ENCODE measurements at regions not wholly inside any gene's neighbourhood (a gene's known extent, or its start where the extent isn't known, plus 50 kb on each side); places are given as distances from the start of the nearest gene placed in this dataset.
A peak's percentile ranks its signal among the peaks of the same experiment; 100 is the strongest.

- Histone ChIP-seq H3K36me3 (ENCODE audit: control insufficient read depth, insufficient read depth, low read length) (no peaks in the 10 kb centered on the region), H3K4me3 (ENCODE audit: low read depth, low read length) (no peak overlapping the region), H3K27me3 (ENCODE audit: control insufficient read depth, insufficient read depth, low read length) (no peaks in the 10 kb centered on the region)
- TF ChIP-seq CTCF (IDR thresholded peaks at IDR 0.05; ENCODE audit: insufficient read depth, low read depth, low read length) = no peak
- CTCF ChIA-PET = no interaction called here
- DNase-seq (ENCODE audit: low read depth) = peak; percentile 1
- POLR2A ChIA-PET = no interaction called here
Measured at GRCh38 chr5:92775711-92776615, 805.1 kb downstream of the NR2F1-AS1 start.

- ChIA-PET CTCF (interaction anchor here (0.6 kb wide), 1 partner anchor 117 kb away, joined by 3 read pairs; no protein-coding TSS in a partner anchor), POLR2A (no interaction called here)
Measured at GRCh38 chr5:92769978-92770377, 811.0 kb downstream of the NR2F1-AS1 start.

GRCh38 chr5:92761585-92761984 is 819.4 kb downstream of the NR2F1-AS1 start:
- no peak for TF ChIP-seq CTCF (IDR thresholded peaks at IDR 0.05; ENCODE audit: insufficient read depth, low read depth, low read length)
- H3K27me3 ChIP-seq (ENCODE audit: control insufficient read depth, insufficient read depth, low read length) = no peaks in the 10 kb centered on the region
- no peaks in the 10 kb centered on the region for H3K36me3 ChIP-seq (ENCODE audit: control insufficient read depth, insufficient read depth, low read length)
- no peak for DNase-seq (ENCODE audit: low read depth)
- POLR2A ChIA-PET = no interaction called here
- no peak overlapping the region for H3K4me3 ChIP-seq (ENCODE audit: low read depth, low read length)
- CTCF ChIA-PET = no interaction called here

More at GRCh38 chr5:92769978-92770377, 811.0 kb downstream of the NR2F1-AS1 start:
- Histone ChIP-seq H3K36me3 (ENCODE audit: control insufficient read depth, insufficient read depth, low read length) (no peaks in the 10 kb centered on the region), H3K27me3 (ENCODE audit: control insufficient read depth, insufficient read depth, low read length) (no peaks in the 10 kb centered on the region), H3K4me3 (ENCODE audit: low read depth, low read length) (no peak overlapping the region)
- no peak for DNase-seq (ENCODE audit: low read depth)
- no peak for TF ChIP-seq CTCF (IDR thresholded peaks at IDR 0.05; ENCODE audit: insufficient read depth, low read depth, low read length)

GRCh38 chr5:92760550-92760949 is 820.5 kb downstream of the NR2F1-AS1 start:
- ChIA-PET POLR2A (no interaction called here), CTCF (no interaction called here)
- DNase-seq (ENCODE audit: low read depth) = no peak
- no peak for TF ChIP-seq CTCF (IDR thresholded peaks at IDR 0.05; ENCODE audit: insufficient read depth, low read depth, low read length)
- no peaks in the 10 kb centered on the region for H3K27me3 ChIP-seq (ENCODE audit: control insufficient read depth, insufficient read depth, low read length)
- no peak overlapping the region for H3K4me3 ChIP-seq (ENCODE audit: low read depth, low read length)
- no peaks in the 10 kb centered on the region for H3K36me3 ChIP-seq (ENCODE audit: control insufficient read depth, insufficient read depth, low read length)

- Histone ChIP-seq H3K27me3 (ENCODE audit: control insufficient read depth, insufficient read depth, low read length) (no peaks in the 10 kb centered on the region), H3K4me3 (ENCODE audit: low read depth, low read length) (no peak overlapping the region), H3K36me3 (ENCODE audit: control insufficient read depth, insufficient read depth, low read length) (no peaks in the 10 kb centered on the region)
- no peak for TF ChIP-seq CTCF (IDR thresholded peaks at IDR 0.05; ENCODE audit: insufficient read depth, low read depth, low read length)
- no peak for DNase-seq (ENCODE audit: low read depth)
- ChIA-PET CTCF (interaction anchor here (0.8 kb wide), 1 partner anchor 317 kb away, joined by 3 read pairs; no protein-coding TSS in a partner anchor), POLR2A (no interaction called here)
Measured at GRCh38 chr5:92758552-92758951, 822.5 kb downstream of the NR2F1-AS1 start.
